ENCODE measurements at regions not wholly inside any gene's neighbourhood (a gene's known extent, or its start where the extent isn't known, plus 50 kb on each side); places are given as distances from the start of the nearest gene placed in this dataset.
"Not testable (repeated sequence)": the region's sequence is repeated elsewhere in the genome, so short reads cannot be mapped to it uniquely, and the experiment has no call there.

DNA sequence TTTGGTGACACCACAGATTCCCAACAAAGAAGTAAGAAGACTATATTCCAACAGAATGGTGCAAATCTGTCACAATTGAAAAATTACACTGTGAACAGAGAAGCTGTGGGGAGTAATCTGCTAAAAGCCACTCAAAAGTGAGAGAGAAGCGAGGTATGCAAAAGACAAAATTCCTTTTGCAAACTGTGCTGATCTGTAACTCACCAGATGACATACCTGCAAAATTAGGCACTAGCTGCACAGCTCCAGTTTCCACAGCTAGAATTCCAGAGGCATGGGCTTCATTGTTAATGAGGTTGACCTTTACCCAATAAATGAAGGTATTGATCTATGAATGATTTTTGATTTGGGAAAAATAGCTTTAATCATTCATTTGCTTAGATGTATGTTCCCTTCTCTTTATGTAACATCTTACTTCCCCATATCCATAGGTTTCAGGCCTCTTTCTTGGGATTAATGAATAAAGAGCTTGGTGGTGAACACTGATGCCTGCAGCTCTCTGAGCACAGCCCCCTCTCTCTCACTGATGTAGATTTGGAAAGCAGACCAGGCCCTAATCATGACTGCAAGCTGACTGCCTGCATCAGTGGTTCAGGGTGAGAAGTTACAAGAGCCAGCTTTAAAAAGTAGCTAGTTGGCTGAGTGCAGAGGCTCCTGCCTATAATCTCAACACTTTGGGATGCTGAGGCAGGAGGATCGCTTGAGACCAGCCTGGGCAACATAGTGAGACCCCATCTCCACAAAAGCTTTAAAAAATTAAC is 85.2 kb downstream of the LACC1 start:
- POLR2A ChIA-PET, result no interaction called here
- CTCF ChIA-PET, result interaction anchor here (0.9 to 1.9 kb wide), 4 partner anchors 11 to 63 kb away, joined by 3 to 4 read pairs (median 4); no protein-coding TSS in a partner anchor
- TF ChIP-seq CTCF (IDR thresholded peaks at IDR 0.05; ENCODE audit: control extremely low read depth, extremely low read depth, low read depth, missing control alignments), result no peak
- DNase-seq (ENCODE audit: extremely low spot score), result no peak

GRCh38 chr13:43965459-43965845 is 85.7 kb downstream of the LACC1 start:
- no peak for DNase-seq (ENCODE audit: extremely low spot score)
- no peak for TF ChIP-seq CTCF (IDR thresholded peaks at IDR 0.05; ENCODE audit: control extremely low read depth, extremely low read depth, low read depth, missing control alignments)
- ChIA-PET POLR2A (no interaction called here), CTCF (interaction anchor here (0.9 to 1.9 kb wide), 4 partner anchors 12 to 64 kb away, joined by 3 to 4 read pairs (median 4); no protein-coding TSS in a partner anchor)

DNA sequence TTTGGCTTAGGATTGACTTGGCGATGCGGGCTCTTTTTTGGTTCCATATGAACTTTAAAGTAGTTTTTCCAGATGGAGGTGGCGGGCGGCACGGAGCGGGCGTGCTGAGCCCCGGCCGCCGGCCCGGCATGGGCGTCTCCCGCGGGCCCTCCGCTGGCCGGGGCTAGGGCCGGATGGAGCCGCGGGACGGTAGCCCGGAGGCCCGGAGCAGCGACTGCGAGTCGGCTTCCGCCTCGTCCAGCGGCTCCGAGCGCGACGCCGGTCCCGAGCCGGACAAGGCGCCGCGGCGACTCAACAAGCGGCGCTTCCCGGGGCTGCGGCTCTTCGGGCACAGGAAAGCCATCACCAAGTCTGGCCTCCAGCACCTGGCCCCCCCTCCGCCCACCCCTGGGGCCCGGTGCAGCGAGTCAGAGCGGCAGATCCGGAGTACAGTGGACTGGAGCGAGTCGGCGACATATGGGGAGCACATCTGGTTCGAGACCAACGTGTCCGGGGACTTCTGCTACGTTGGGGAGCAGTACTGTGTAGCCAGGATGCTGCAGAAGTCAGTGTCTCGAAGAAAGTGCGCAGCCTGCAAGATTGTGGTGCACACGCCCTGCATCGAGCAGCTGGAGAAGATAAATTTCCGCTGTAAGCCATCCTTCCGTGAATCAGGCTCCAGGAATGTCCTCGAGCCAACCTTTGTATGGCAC is 88.7 kb downstream of the LACC1 start:
- DNase-seq (ENCODE audit: extremely low spot score); CTCF ChIA-PET; POLR2A ChIA-PET: not testable (repeated sequence)

DNA sequence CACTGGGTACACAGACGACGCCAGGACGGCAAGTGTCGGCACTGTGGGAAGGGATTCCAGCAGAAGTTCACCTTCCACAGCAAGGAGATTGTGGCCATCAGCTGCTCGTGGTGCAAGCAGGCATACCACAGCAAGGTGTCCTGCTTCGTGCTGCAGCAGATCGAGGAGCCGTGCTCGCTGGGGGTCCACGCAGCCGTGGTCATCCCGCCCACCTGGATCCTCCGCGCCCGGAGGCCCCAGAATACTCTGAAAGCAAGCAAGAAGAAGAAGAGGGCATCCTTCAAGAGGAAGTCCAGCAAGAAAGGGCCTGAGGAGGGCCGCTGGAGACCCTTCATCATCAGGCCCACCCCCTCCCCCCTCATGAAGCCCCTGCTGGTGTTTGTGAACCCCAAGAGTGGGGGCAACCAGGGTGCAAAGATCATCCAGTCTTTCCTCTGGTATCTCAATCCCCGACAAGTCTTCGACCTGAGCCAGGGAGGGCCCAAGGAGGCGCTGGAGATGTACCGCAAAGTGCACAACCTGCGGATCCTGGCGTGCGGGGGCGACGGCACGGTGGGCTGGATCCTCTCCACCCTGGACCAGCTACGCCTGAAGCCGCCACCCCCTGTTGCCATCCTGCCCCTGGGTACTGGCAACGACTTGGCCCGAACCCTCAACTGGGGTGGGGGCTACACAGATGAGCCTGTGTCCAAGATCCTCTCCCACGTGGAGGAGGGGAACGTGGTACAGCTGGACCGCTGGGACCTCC is 89.4 kb downstream of the LACC1 start:
- POLR2A ChIA-PET; CTCF ChIA-PET; DNase-seq (ENCODE audit: extremely low spot score): not testable (repeated sequence)

DNA sequence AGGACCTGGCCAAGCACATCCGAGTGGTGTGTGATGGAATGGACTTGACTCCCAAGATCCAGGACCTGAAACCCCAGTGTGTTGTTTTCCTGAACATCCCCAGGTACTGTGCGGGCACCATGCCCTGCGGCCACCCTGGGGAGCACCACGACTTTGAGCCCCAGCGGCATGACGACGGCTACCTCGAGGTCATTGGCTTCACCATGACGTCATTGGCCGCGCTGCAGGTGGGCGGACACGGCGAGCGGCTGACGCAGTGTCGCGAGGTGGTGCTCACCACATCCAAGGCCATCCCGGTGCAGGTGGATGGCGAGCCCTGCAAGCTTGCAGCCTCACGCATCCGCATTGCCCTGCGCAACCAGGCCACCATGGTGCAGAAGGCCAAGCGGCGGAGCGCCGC is 90.2 kb downstream of the LACC1 start:
- POLR2A ChIA-PET; DNase-seq (ENCODE audit: extremely low spot score); CTCF ChIA-PET: not testable (repeated sequence)

- POLR2A ChIA-PET; CTCF ChIA-PET; DNase-seq (ENCODE audit: extremely low spot score): not testable (repeated sequence)
Measured at GRCh38 chr13:43970520-43971242, 91.0 kb downstream of the LACC1 start.

DNA sequence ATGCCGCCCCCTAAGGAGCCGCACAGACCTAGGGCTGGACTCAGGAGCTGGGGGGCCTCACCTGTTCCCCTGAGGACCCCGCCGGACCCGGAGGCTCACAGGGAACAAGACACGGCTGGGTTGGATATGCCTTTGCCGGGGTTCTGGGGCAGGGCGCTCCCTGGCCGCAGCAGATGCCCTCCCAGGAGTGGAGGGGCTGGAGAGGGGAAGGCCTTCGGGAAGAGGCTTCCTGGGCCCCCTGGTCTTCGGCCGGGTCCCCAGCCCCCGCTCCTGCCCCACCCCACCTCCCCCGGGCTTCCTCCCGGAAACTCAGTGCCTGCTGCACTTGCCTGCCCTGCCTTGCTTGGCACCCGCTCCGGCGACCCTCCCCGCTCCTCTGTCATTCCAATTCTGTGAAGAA is 91.6 kb downstream of the LACC1 start:
- CTCF ChIA-PET; POLR2A ChIA-PET; DNase-seq (ENCODE audit: extremely low spot score): not testable (repeated sequence)

- CTCF ChIA-PET, result no interaction called here
- POLR2A ChIA-PET, result no interaction called here
- no peak for DNase-seq (ENCODE audit: extremely low spot score)
- no peak for TF ChIP-seq CTCF (IDR thresholded peaks at IDR 0.05; ENCODE audit: control extremely low read depth, extremely low read depth, low read depth, missing control alignments)
Measured at GRCh38 chr13:43977911-43978310, 98.2 kb downstream of the LACC1 start.

- ChIA-PET CTCF (no interaction called here), POLR2A (no interaction called here)
- no peak for DNase-seq (ENCODE audit: extremely low spot score)
- TF ChIP-seq CTCF (IDR thresholded peaks at IDR 0.05; ENCODE audit: control extremely low read depth, extremely low read depth, low read depth, missing control alignments), result no peak
Measured at GRCh38 chr13:43978688-43979087, 99.0 kb downstream of the LACC1 start.

Measured in GM10248 (cell line).